ENCODE measurements at regions not wholly inside any gene's neighbourhood (a gene's known extent, or its start where the extent isn't known, plus 50 kb on each side); places are given as distances from the start of the nearest gene placed in this dataset.

- TF ChIP-seq CTCF (conservative IDR thresholded peaks at IDR 0.05 in 1 of 2, IDR thresholded peaks at IDR 0.05 in 1 of 2; ENCODE audit: extremely low read depth in 1 of 2, insufficient read depth in 1 of 2, low read depth in 1 of 2, low read length in 2 of 2) (no peak), EZH2 (IDR thresholded peaks at IDR 0.05; ENCODE audit: borderline replicate concordance, low read length) (no peak)
These were observed 1822.9 kb upstream of the FLRT2 start for GRCh38 chr14:83707056-83707455.

Data from mammary epithelial cell (primary cell).